Parathyroid adenoma (tissue), 2 donors: ENCODE measurements at regions not wholly inside any gene's neighbourhood (a gene's known extent, or its start where the extent isn't known, plus 50 kb on each side); places are given as distances from the start of the nearest gene placed in this dataset.

Experiments used
- H2AFZ ChIP-seq: fragments of 300-600 bp; sonication (generic); one replicate; pipeline ENCODE4 v1.7.0; 2017; ENCODE audit warnings: antibody characterized with exemption, mild to moderate bottlenecking
- H3K27ac ChIP-seq: fragments of 300-600 bp; sonication (generic); one replicate; pipeline ENCODE4 v1.7.0; 2017
- H3K27me3 ChIP-seq: fragments of 300-600 bp; sonication (generic); one replicate; pipeline ENCODE4 v1.7.0; 2017; ENCODE audit warnings: low read length; ENCODE audit not compliant: control insufficient read depth, insufficient read depth
- H3K36me3 ChIP-seq: fragments of 300-600 bp; sonication (generic); one replicate; pipeline ENCODE4 v1.7.0; 2017; ENCODE audit warnings: low read length; ENCODE audit not compliant: control insufficient read depth, insufficient read depth
- H3K4me1 ChIP-seq: fragments of 300-600 bp; sonication (generic); one replicate; pipeline ENCODE4 v1.7.0; 2017; ENCODE audit warnings: control low read depth
- H3K4me2 ChIP-seq: fragments of 300-600 bp; sonication (generic); one replicate; pipeline ENCODE4 v1.7.0; 2017; ENCODE audit warnings: low read length
- H3K4me3 ChIP-seq: fragments of 300-600 bp; sonication (generic); one replicate; pipeline ENCODE4 v1.7.0; 2017; ENCODE audit warnings: low read depth, low read length
- H3K79me2 ChIP-seq: fragments of 300-600 bp; sonication (generic); one replicate; pipeline ENCODE4 v1.7.0; 2017; ENCODE audit warnings: control low read depth
- H3K9ac ChIP-seq: fragments of 300-600 bp; sonication (generic); one replicate; pipeline ENCODE4 v1.7.0; 2017; ENCODE audit warnings: mild to moderate bottlenecking
- H3K9me3 ChIP-seq: fragments of 300-600 bp; sonication (generic); one replicate; pipeline ENCODE4 v1.7.0; 2017; ENCODE audit warnings: low read length; ENCODE audit not compliant: control insufficient read depth
- TF ChIP-seq, protein P1 (sequence below): fragments of 300-600 bp; sonication (generic); IDR thresholded peaks from one replicate; pipeline ENCODE4 v1.7.0; 2017; ENCODE audit warnings: antibody characterized with exemption, mild to moderate bottlenecking
- donor health status: primary hyperparathyroidism.

DNA sequence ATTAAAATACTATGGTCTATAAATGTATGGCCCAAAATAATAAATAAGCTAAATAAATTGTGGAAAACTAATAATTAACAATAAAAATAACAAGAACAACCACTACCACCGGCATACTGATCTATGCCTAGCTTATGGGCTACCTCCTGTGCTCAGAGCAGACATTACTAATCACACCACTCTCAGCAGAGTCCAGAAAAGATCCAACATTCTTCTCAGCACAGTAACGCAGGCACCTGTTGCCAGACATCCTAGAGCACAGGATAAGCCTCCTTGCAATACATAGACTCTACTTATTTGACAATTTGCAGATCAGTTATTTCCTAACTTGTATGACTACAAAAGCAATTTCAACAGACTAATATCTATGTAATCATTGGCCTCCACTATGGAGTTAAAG, 137.1 kb upstream of the NEBL start:
- no peak overlapping the region for H3K4me3 ChIP-seq
- no peaks in the 10 kb centered on the region for H3K27me3 ChIP-seq
- no peaks in the 10 kb centered on the region for H3K36me3 ChIP-seq
- H3K4me2 ChIP-seq = no peak overlapping the region
- no peaks in the 10 kb centered on the region for H3K4me1 ChIP-seq
- H3K9ac ChIP-seq = no peak overlapping the region
- H3K79me2 ChIP-seq = peaks cover 16% of the 10 kb centered on the region
- no peak overlapping the region for H3K27ac ChIP-seq
- TF ChIP-seq, protein P1, sequence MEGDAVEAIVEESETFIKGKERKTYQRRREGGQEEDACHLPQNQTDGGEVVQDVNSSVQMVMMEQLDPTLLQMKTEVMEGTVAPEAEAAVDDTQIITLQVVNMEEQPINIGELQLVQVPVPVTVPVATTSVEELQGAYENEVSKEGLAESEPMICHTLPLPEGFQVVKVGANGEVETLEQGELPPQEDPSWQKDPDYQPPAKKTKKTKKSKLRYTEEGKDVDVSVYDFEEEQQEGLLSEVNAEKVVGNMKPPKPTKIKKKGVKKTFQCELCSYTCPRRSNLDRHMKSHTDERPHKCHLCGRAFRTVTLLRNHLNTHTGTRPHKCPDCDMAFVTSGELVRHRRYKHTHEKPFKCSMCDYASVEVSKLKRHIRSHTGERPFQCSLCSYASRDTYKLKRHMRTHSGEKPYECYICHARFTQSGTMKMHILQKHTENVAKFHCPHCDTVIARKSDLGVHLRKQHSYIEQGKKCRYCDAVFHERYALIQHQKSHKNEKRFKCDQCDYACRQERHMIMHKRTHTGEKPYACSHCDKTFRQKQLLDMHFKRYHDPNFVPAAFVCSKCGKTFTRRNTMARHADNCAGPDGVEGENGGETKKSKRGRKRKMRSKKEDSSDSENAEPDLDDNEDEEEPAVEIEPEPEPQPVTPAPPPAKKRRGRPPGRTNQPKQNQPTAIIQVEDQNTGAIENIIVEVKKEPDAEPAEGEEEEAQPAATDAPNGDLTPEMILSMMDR = no peak
- no peaks in the 10 kb centered on the region for H3K9me3 ChIP-seq
- no peak overlapping the region for H2AFZ ChIP-seq

GRCh38 chr10:21032587-21033319, 135.6 kb upstream of the NEBL start:
- Histone ChIP-seq H2AFZ (no peak overlapping the region), H3K27me3 (no peaks in the 10 kb centered on the region), H3K27ac (no peak overlapping the region), H3K79me2 (peaks cover 14% of the 10 kb centered on the region), H3K9me3 (no peaks in the 10 kb centered on the region), H3K9ac (no peak overlapping the region), H3K36me3 (no peaks in the 10 kb centered on the region), H3K4me1 (no peaks in the 10 kb centered on the region), H3K4me2 (no peak overlapping the region), H3K4me3 (no peak overlapping the region)
- TF ChIP-seq, protein P1 = no peak

DNA sequence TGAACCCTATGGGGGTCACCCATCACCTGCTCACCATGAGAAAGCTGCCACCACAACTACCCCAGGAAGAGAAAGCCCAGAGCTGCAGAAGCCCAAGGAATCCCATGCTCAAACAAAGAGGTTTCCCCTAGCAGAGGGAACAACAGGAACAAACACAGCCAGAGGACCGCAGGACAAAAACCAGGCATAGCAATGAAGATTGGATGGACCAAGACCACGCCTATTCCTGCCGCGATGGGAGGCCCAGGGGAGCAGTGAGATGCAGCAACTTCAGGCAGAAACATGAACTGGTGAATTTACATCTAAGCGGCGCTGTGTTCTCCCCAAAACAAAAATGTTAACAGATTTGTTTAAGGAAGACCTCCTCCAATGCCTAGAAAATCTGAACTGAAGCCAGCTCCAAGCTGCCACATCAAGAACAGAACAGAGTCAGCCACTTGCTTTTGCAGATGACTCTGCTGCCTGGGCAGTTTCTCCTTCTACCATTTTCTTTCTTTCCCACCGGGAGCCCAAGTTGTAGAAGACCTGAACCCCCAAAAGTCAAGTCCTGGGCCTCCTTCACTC, 134.2 kb upstream of the NEBL start:
- no peak overlapping the region for H2AFZ ChIP-seq
- H3K27ac ChIP-seq = no peak overlapping the region
- H3K4me3 ChIP-seq = no peak overlapping the region
- H3K9me3 ChIP-seq = no peaks in the 10 kb centered on the region
- H3K27me3 ChIP-seq = no peaks in the 10 kb centered on the region
- peaks cover 14% of the 10 kb centered on the region for H3K79me2 ChIP-seq
- no peak overlapping the region for H3K9ac ChIP-seq
- no peaks in the 10 kb centered on the region for H3K36me3 ChIP-seq
- TF ChIP-seq, protein P1 = no peak
- H3K4me1 ChIP-seq = no peaks in the 10 kb centered on the region
- H3K4me2 ChIP-seq = no peak overlapping the region

DNA sequence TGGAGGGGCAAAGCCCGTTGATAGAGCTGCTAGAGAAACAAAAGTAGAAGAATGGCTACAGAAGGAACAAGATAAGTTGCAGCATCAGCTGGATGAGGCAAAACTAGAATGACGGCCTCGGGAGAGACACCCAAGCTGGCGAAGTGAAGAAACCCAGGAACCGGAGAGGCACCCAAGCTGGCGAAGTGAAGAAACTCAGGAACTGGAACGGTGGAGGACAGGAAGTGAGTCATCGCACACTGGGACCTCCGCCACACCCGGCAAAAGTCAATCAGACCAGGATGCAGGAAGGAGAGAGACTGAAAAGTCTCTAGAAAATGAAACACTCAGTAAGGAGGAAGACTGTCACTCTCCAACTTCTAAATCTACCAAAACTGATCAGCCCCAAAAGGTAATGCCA, 133.0 kb upstream of the NEBL start:
- H2AFZ ChIP-seq = no peak overlapping the region
- no peak overlapping the region for H3K27ac ChIP-seq

More for the DNA sequence above, 133.0 kb upstream of the NEBL start:
- no peaks in the 10 kb centered on the region for H3K36me3 ChIP-seq
- H3K4me3 ChIP-seq = no peak overlapping the region
- no peaks in the 10 kb centered on the region for H3K27me3 ChIP-seq
- no peaks in the 10 kb centered on the region for H3K9me3 ChIP-seq
- no peak overlapping the region for H3K9ac ChIP-seq
- no peak overlapping the region for H3K4me2 ChIP-seq
- peaks cover 10% of the 10 kb centered on the region for H3K79me2 ChIP-seq
- H3K4me1 ChIP-seq = no peaks in the 10 kb centered on the region
- TF ChIP-seq, protein P1 = no peak
